Endothelial cell of hepatic sinusoid (primary cell): ENCODE measurements at regions not wholly inside any gene's neighbourhood (a gene's known extent, or its start where the extent isn't known, plus 50 kb on each side); places are given as distances from the start of the nearest gene placed in this dataset.
"Not testable (repeated sequence)": the region's sequence is repeated elsewhere in the genome, so short reads cannot be mapped to it uniquely, and the experiment has no call there.

Source experiments
- in situ Hi-C: cut with HindIII; loops from 2 replicates; pipeline ENCODE4 v1.10.0; 2017; ENCODE audit warnings: low sequenced_read_pairs

DNA sequence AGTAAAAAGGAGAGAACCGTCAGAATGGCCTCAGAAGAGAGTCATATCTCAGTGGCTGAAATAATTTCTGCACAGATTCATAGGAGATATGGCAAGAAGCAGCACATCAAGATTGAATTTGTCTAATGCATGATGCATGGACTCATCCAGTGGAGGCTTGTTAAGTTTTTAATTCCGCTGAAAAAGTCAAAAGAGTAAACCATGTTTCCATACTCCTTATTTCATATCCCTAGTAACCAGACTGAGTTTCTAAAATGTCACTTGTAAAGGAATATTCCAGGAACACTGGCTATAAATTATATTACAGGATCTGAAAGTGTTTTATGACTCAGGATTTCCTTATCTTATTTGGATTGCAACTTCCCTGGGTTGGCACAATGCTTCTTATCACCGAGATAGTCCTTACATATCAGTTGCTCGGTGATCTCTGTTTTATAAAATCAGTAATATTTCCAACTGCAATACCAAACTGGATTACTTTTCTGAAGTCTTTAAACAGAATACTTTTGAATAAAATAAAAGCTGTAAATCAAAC is 180.2 kb upstream of the TSC22D1 start:
- in situ Hi-C loops = no loop called here

DNA sequence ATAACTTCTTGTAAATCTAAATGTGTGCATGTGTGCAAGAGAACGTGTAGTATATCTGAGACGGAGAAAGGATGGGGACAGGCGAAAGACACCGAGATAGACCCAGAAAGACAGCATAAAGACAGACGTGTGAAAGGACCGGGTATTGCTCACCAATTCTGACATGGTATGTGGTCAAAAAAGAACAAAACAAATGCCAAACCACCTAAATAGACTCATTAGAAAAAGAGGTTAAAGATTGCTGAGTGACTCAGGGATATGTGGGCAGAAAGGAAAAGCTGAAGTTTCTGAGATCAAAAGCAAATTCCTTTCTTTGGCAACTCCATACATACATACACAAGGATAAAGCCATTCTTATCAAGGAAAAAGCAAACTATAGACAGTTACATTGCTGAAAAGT is 179.7 kb upstream of the TSC22D1 start:
- in situ Hi-C loops = no loop called here

DNA sequence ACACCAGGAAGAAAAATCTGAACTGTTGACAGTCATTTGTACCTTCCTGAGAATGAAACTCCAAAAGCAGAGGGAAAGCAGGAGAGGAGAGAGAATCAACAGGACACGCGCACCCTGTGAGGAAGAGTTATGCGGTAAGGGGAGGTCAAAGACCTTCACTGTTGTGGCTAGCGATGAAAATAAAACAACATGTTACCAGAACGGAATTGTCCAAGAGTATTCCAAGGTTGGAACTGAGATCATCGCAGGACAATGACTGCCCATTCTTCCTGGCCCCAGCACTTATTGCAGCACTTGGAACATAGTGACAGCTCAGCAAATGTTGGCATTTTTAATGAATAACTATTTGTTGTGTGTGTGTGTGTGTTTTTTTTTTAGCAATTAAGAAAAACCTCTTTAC is 176.0 kb upstream of the TSC22D1 start:
- in situ Hi-C loops = no loop called here

DNA sequence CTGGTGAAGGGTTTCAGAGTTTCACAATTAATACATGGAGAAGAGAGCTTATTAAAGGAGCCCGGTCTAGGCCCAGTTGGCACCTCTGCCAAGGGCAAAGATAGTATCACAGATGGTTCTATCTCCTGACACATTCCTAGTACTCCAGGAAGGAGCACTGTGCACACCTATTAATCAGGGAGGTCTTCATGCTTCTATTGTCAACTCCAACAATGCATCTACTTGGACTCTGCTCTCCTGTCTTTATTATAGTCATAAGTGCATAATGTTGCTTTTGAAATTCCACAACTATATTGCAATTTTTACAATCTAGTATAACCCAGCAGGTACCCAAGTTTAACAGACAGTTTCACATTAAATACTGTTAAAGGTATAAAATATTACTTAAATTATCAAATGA is 174.5 kb upstream of the TSC22D1 start:
- in situ Hi-C loops = no loop called here

DNA sequence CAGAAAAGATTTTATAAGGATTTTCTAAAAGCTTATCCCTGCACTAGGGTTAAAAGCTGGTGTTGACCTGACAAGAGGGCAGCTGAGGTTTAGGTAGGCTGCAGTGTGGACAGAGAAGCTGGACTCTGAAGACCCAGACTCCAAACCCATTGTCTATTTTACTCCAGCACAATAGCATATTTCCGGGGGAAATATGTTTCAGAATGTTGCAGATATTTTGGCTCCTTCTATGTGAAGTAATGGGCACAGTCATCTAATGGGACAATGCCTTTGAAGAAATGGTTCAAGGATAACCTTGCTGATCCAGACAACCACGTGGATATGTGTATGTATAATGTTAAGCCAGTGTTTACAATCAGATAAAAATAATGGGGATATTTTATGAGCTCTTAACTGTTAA is 173.8 kb upstream of the TSC22D1 start:
- in situ Hi-C loops = no loop called here

DNA sequence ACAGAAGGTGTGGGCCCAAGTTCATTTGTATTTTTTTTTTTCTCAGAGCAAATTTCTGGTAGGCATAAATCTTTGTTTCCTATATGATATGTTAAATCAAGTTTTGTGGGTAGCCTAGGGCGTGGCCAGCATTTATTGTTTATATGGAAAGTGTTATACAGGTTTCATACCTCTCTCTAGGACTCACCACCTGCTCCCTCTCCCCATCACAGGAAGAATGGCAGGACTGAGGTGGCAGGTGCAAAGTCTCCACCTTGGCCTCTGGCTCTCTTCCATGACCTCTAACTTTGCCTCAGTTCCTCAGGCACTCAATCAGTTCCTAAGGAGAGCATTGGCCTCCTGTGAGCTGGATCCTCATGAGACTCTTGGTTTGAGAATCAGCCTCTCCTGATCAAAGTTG is 172.3 kb upstream of the TSC22D1 start:
- in situ Hi-C loops = no loop called here

DNA sequence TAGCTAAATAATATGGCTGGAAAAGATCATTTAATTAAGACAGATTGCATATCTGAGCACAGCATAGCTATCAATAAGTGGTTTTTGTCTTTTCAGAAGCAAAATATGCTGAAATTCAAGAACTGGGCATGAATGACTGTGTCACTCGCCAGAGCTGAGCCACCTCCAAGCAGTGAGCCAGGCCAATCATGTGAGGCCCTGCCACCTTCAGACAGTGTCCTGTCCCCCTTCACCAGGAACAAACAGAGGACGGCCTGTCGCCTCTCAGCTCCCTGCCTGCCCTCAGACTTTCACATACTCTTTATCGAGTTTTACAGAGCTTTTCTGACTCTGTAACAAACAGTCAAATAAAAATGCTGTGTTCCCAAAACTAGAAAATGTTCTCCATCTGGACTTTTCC is 171.0 kb upstream of the TSC22D1 start:
- in situ Hi-C loops = no loop called here

DNA sequence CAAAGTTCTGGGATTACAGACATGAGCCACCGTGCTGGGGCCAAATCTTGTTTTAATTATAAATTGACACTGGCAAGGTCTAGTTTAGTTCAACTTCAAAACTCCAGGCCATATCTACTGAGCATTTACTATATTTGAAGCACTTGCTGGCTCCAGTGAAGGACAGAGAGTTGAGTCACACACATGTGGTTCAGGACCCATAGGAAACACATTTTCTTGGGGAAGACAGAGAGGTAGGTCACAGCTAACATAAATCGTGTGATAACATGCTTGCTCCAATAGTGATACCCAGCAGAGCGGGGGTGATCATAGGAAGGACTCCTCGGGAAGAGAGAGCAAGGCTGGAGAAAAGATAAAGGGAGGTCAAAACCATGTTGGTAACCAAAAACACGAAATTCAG is 170.6 kb upstream of the TSC22D1 start:
- in situ Hi-C loops = no loop called here

DNA sequence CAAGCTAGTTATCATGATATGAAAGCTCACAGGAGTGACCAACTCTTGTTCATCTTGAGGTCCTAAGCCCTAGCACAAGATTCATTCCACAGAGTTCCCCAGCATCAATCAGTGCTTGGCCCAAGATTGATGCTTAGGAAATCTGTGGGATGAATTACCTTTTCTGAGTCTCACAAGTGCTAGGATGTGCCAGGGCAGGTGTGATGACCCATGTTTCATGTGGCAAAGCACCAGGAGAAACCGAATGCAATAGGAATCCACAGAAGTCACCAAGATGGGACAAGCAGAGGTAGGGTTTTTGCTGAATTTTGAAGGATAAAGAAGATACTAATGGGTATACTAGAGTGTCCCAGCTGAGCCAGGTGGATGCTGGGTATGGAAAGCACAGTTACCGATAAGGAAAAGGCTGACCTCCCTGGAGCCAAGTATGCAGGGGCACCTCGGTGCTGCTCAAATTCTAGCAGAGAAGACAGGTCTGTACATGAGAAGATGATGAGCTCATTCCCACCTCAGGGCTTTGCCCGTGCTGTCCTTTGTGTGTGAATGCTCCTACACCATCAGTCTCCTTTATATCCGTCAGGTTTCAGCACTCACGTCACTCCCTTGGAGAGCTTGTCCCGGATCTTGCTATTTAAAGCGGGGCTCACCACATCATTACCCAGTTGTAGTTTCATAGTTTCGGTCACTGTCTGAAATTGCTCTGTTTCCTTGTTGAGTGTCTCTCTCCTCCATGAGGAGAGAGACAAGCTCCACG is 168.9 kb upstream of the TSC22D1 start:
- in situ Hi-C loops = no loop called here

DNA sequence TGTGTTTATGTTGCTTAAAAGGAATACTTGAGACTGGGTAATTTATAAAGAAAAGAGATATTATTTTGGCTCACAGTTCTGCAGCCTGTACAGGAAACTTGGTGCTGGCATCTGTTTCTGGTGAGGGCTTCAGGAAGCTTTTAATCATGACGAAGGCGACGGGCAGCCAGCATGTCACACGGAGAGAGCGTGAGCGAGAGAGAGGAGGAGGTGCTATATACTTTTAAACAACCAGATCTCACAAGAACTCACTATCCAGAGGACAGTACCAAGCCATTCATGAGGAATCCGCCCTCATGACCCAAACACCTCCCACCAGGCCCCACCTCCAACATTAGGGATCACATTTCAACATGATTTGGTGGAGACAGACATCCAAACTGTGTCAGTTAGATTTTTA is 163.4 kb upstream of the TSC22D1 start:
- in situ Hi-C loops = no loop called here

DNA sequence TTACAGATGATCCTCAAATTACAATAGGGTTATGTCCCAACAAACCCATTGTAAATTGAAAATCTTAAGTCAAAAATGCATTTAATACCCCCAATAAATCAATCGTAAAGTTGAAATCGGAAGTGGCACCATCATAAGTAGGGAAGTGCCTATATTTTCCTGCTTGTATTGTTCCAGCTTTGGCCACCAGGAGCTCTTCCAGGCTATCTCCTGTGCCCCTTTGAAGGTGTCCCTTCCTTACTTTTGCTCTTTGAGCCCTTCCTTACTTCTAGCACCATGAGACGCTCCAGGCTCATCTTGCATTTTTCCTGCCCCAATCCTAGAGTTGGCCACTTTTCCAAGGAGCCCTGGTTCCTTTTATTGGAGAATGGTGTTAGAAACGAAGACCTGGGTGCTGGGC is 163.0 kb upstream of the TSC22D1 start:
- in situ Hi-C loops = no loop called here

DNA sequence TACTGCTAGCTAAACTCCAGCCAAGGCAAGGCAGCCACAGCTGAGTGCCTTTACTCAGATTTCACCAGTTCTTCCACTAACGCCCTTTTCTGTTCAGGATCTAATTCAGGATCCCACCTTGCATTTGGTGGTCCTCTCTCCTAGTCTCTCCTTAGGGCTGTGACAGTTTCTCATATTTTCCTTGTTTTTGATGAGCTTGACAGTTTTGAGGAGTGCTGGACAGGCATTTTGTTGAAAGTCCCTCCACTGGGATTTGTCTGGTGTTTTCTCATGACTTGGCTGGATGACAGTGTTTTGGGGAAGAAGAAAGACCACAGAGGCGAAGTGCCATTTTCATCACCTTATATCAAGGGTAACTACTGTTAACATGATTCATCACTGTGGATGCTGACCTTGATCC is 162.3 kb upstream of the TSC22D1 start:
- in situ Hi-C loops = no loop called here

DNA sequence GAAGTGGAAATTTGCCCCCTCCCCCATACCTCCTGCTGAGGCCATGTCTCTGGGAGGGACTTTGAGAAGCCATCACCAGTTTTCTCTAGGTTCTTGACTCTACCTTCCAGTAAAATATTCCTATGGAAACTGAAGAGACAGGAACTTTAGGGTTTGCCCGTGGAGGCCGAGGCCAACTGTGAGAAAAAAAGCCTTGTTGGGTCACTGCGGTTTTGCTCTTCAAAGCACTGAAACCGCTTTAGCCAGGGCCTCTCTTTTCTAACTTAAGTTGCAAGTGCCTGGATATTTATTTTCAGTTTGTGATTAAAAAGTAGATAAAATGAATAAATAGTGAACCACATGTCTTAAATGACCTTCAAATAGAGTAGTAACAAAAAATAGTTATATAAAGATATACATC is 159.7 kb upstream of the TSC22D1 start:
- in situ Hi-C loops = no loop called here

DNA sequence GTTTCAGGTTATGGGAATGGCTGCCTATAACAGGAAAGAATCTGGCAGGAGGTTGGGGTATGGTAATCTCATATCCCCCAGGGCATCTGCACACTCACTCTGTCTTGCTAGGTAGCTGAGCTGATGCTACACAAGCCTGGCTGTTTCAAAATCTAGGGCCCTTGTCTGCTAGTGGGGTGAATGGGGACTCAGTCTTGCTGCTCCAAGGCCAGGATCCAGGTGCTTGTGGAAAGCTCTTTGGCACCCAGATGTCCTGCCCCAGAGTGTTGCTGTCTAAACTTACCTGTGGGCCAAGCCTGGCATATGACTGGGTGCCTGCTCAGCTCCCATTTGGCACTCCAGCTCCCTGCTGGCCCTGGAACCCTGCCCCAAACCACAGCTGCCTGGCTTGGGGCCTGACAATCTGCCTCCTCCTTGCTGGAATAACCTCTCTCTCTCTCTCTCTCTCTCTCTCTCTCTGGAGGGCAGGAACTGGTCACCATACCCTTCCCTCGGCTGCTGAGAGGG is 158.1 kb upstream of the TSC22D1 start:
- in situ Hi-C loops = no loop called here

DNA sequence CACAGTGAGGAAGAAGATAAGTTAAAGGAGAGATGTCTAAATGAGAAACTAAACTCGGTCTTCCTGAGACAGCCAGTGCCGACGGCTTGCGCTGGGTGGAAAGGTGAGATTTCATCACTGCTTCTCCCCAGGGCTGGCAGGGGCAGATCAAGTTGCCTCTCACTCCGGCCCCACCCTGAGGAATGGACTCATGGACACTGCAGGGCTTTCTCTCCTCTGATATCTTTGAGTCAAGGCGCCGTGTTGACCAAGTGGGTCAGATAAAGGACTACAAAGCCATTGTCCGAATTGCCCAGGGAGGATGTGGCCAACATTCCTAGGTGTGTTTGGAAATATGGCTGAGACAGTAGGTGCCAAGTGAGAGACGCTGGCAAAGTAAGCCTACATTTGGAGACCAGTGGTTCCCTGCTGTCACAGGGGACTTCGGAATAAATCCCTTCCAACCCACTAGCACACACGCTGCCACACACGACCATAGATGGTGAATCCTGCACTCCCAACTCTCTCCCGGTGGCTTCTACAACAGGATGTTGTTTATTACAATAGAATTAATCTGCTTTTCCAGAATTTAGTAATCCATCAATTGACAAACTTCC is 156.5 kb upstream of the TSC22D1 start:
- in situ Hi-C loops = no loop called here

DNA sequence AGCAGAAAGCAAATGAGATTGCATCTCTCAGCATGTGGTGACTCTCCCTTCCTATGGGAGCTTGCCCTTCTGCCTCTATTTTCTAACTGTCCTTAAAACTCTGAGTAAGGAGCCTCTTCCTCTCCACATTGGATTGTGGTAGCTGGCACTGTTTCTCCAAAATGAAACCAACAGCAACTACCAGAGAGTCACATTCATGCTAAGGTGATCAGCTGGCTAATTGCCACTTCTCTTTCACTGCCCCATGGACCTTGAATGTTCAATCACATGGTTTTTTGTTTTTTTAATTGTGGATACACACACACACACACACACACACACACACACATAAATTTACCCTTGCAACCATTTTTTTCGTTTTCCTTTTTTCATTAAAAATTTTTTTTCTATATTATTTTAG is 154.7 kb upstream of the TSC22D1 start:
- in situ Hi-C loops = no loop called here

DNA sequence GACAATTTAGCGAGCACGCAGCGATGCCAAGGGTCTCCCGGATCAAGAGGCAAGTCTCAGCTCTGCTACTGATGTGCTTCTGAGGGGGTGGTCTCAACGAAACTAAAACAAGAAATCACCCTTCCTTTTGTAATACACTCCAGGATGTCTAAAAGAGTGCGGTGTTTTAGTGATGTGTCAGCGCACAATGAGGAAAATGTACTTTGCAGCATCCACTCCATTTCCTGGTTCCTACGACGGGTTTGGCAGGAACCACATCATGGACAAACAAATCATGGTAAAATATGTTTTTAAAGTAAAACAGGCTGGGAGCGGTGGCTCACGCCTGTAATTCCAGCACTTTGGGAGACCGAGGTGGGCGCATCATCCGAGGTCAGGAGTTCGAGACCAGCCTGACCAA is 154.0 kb upstream of the TSC22D1 start:
- in situ Hi-C loops = no loop called here

DNA sequence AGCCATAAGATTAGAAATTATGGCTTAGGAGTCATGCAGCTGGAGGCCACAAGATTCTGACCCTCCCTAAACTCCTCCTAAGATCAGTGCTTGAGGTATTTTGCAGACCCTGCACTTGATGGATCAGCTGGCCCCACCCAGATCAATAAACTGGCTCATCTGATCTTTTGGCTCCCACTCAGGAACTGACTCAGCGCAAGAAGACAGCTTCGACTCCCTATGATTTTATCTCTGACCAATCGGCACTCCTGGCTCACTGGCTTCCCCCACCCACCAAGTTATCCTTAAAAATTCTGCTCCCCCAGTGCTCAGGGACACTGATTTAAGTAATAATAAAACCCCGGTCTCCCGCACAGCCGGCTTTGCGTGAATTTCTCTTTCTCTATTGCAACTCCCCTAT is 151.5 kb upstream of the TSC22D1 start:
- in situ Hi-C loops = not testable (repeated sequence)

DNA sequence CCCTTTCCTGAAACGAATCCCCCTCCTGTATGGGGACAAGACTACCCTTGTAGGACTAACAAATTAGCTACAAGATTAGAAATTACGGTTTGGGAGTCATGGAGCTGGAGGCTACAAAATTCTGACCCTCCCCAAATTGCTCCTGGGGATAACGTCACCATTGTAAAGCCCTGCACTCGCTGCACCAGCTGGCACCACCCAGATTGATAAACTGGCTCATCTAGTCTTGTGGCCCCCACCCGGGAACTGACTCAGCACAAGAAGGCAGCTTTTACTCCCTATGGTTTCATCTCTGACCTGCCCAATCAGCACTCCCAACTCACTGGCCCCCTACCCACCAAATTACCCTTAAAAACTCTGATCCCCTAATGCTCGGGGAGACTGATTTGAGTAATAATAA is 150.6 kb upstream of the TSC22D1 start:
- in situ Hi-C loops = no loop called here

DNA sequence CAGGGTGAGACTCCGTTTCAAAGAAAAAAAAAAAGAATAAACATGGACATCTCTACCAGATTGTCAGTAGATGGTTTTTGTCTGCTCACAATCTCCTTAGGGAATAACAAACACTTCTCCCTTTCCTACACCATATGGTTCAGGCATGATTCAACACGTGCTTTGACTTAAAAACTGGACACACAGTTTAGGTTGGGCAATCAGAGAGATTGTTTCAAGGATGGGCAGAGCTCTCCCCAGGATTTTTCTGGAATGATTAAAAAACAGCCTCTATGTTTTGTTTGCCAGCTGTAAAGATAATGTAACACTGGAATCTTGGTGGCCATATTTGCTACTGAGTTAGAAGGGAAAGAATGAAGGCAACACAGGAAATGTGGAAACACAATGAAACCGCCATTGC is 150.1 kb upstream of the TSC22D1 start:
- in situ Hi-C loops = no loop called here

DNA sequence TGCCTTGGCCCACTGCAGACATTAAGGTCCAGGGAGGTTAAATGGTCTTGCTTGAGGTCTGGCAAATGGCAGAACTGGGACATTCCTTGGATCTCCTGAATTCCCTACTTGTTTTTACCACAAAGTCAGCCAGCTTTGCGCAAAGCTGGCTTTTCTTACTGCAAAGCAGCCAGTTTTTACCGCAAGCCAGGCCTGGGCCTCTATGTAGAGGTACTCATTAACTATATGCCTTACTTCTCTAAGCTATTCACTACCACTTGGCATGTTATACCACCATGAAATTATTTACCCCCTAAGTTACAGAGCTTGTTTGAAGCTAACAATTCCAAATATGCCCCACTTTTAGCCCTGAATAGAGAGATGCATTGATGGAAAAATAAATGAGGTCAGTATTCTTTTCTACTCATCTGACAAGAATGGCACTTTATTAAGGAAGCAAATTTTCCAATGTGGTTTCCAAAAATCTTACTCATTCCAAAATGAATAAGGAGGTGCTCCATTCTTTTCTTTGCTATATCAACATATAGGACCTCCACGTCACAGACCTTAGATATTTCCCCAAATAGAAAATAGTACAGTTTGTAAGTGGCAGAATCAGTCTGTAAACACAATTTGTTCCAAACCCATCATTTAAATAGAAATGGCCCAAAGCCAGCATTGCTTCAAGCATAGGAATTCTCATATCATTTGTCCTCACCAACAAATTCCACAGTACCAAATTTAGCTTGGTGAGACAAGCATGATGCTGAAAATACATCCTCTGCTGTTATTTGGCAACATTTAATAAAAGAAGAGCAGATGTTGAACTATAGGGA is 143.9 kb upstream of the TSC22D1 start:
- in situ Hi-C loops = no loop called here

DNA sequence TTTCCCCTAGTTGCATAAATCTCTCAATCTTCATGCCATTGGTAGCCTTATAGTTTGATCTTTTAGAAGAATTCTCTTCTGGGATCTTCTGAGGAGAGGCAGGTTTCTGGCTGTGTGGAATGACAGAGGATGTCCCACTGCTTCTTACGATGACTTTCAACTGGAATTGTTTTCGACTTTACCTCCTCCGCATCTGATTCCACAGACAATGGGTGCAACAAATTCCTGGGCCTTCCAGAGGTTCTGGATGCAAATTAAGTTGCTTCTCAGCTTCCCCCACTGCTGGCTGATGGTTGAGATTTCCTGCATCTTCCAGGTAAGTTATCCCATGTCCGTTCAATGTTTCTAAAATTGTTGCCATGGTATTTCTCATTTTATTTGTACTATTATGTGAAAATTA is 142.3 kb upstream of the TSC22D1 start:
- in situ Hi-C loops = no loop called here
